BE2C (cell line): ENCODE measurements at regions not wholly inside any gene's neighbourhood (a gene's known extent, or its start where the extent isn't known, plus 50 kb on each side); places are given as distances from the start of the nearest gene placed in this dataset.

Source experiments
- DNase-seq: peaks from one replicate; pipeline ENCODE4 v3.0.0-alpha.2; 2020
- H3K27me3 ChIP-seq: fragments of 250-450 bp; sonication (Bioruptor Pico); 2 replicates; pipeline ENCODE4 v1.5.1; 2020; ENCODE audit warnings: mild to moderate bottlenecking
- H3K36me3 ChIP-seq: fragments of 250-450 bp; sonication (Bioruptor Pico); 2 replicates; pipeline ENCODE4 v1.5.1; 2020; ENCODE audit warnings: mild to moderate bottlenecking
- H3K4me1 ChIP-seq: fragments of 250-450 bp; sonication (Bioruptor Pico); 2 replicates; pipeline ENCODE4 v1.5.1; 2020
- H3K4me3 ChIP-seq: 2 replicates; pipeline ENCODE4 v1.5.1; 2011; ENCODE audit warnings: low read depth, low read length
- H3K9me3 ChIP-seq: fragments of 250-450 bp; sonication (Bioruptor Pico); 2 replicates; pipeline ENCODE4 v1.5.1; 2020
- CTCF ChIP-seq: IDR thresholded peaks from 2 replicates; pipeline ENCODE4 v1.5.1; 2012; ENCODE audit warnings: mild to moderate bottlenecking, low read depth, low read length

- no peaks in the 10 kb centered on the region for H3K36me3 ChIP-seq
- no peak overlapping the region for H3K4me3 ChIP-seq
- no peaks in the 10 kb centered on the region for H3K27me3 ChIP-seq
- no peak for TF ChIP-seq CTCF
- H3K9me3 ChIP-seq: no peaks in the 10 kb centered on the region
- no peaks in the 10 kb centered on the region for H3K4me1 ChIP-seq
- no peak for DNase-seq
These were observed 52.3 kb upstream of the BHLHE40 start for GRCh38 chr3:4926892-4927291.

DNA sequence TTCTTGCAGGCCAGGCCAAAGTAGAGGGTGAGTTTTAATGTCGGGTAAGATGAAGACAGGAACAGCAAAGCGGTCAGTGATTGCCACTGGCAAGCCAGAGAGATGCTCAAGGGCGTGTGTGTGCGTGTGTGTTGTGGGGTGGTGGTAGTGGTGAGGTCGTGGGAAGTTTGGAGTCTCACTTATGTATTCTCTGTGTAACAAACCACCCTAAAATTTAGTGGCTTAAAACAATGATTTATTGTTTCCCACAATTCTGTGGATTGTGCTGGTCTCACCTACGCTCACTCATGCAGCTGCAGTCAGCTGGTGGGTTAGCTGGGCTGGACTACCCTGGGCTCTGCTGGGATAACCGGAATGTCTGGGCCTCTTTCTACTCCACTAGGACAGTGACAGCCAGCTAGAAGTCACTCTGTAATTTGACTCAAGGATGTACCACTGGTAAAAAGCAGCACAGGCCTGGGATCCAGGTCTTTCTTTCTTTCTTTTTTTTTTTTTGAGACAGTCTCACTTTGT lies 50.9 kb upstream of the BHLHE40 start:
- no peak for TF ChIP-seq CTCF

More for the DNA sequence above, 50.9 kb upstream of the BHLHE40 start:
- Histone ChIP-seq H3K4me3 (no peak overlapping the region), H3K4me1 (no peaks in the 10 kb centered on the region), H3K36me3 (no peaks in the 10 kb centered on the region), H3K27me3 (no peaks in the 10 kb centered on the region), H3K9me3 (no peaks in the 10 kb centered on the region)
- DNase-seq: no peak
